Activated naive CD8-positive, alpha-beta T cell treated with anti-CD3 and anti-CD28 coated beads, Interleukin-2, amount 10 ng/mL, durations not matched to agents 7 days and 5 days (primary cell): ENCODE measurements at regions not wholly inside any gene's neighbourhood (a gene's known extent, or its start where the extent isn't known, plus 50 kb on each side); places are given as distances from the start of the nearest gene placed in this dataset.

Experiments used
- ATAC-seq: fragments of 150-1000 bp; cut with Tn5 transposase; one replicate; pipeline ENCODE4 v1.10.0; 2021; ENCODE audit warnings: low read depth, moderate library complexity
- POLR2A ChIA-PET: fragments of 350-600 bp; sonication (Branson Sonifier 250); formaldehyde crosslinking; loops from one replicate; lab custom pipeline; 2021; ENCODE audit warnings: antibody characterized with exemption; lab: Charles Lee
- DNase-seq: peaks from one replicate; pipeline ENCODE4 v3.0.0; 2021
- H3K27ac Mint-ChIP-seq: one replicate; pipeline ENCODE4 v1.8.0; 2022; ENCODE audit warnings: mild to moderate bottlenecking, mixed read lengths
- H3K27me3 Mint-ChIP-seq: one replicate; pipeline ENCODE4 v1.8.0; 2022; ENCODE audit warnings: mild to moderate bottlenecking, moderate library complexity, mixed read lengths
- H3K36me3 Mint-ChIP-seq: one replicate; pipeline ENCODE4 v1.8.0; 2021; ENCODE audit warnings: mild to moderate bottlenecking, mixed read lengths
- H3K4me1 Mint-ChIP-seq: one replicate; pipeline ENCODE4 v1.8.0; 2021; ENCODE audit warnings: mixed read lengths
- H3K4me3 Mint-ChIP-seq: one replicate; pipeline ENCODE4 v1.8.0; 2022; ENCODE audit warnings: mild to moderate bottlenecking, moderate library complexity, mixed read lengths
- H3K9me3 Mint-ChIP-seq: one replicate; pipeline ENCODE4 v1.8.0; 2021; ENCODE audit warnings: mixed read lengths

- H3K27ac Mint-ChIP-seq: no peak overlapping the region
- DNase-seq: no peak
- H3K4me3 Mint-ChIP-seq: no peak overlapping the region
- no peak for ATAC-seq
- H3K36me3 Mint-ChIP-seq: no peaks in the 10 kb centered on the region
- no peaks in the 10 kb centered on the region for H3K4me1 Mint-ChIP-seq
- no peaks in the 10 kb centered on the region for H3K9me3 Mint-ChIP-seq
- H3K27me3 Mint-ChIP-seq: peaks cover 15% of the 10 kb centered on the region
- POLR2A ChIA-PET: no interaction called here
Observed at GRCh38 chr10:3295582-3296151, 123.1 kb upstream of the PITRM1 start.

- H3K36me3 Mint-ChIP-seq: no peaks in the 10 kb centered on the region
- ATAC-seq (no peak), DNase-seq (no peak)
- H3K4me3 Mint-ChIP-seq: no peak overlapping the region
- H3K27ac Mint-ChIP-seq: no peak overlapping the region
- no peaks in the 10 kb centered on the region for H3K4me1 Mint-ChIP-seq
- H3K27me3 Mint-ChIP-seq: peaks cover 15% of the 10 kb centered on the region
- no peaks in the 10 kb centered on the region for H3K9me3 Mint-ChIP-seq
- POLR2A ChIA-PET: no interaction called here
Observed at GRCh38 chr10:3294919-3295581, 122.5 kb upstream of the PITRM1 start.

GRCh38 chr10:3293581-3294431, 121.2 kb upstream of the PITRM1 start:
- ATAC-seq (no peak), DNase-seq (no peak)
- H3K4me3 Mint-ChIP-seq: no peak overlapping the region
- H3K27me3 Mint-ChIP-seq: peaks cover 15% of the 10 kb centered on the region
- H3K36me3 Mint-ChIP-seq: no peaks in the 10 kb centered on the region
- H3K27ac Mint-ChIP-seq: no peak overlapping the region
- H3K4me1 Mint-ChIP-seq: no peaks in the 10 kb centered on the region
- POLR2A ChIA-PET: no interaction called here
- H3K9me3 Mint-ChIP-seq: no peaks in the 10 kb centered on the region

GRCh38 chr10:3292636-3293035, 120.1 kb upstream of the PITRM1 start:
- no peak overlapping the region for H3K27ac Mint-ChIP-seq

GRCh38 chr10:3290550-3290949, 118.0 kb upstream of the PITRM1 start:
- H3K36me3 Mint-ChIP-seq: no peaks in the 10 kb centered on the region
- no peak for DNase-seq
- ATAC-seq: no peak
- H3K4me3 Mint-ChIP-seq: no peak overlapping the region
- no peaks in the 10 kb centered on the region for H3K4me1 Mint-ChIP-seq
- peaks cover 11% of the 10 kb centered on the region for H3K27me3 Mint-ChIP-seq
- POLR2A ChIA-PET: no interaction called here
- no peak overlapping the region for H3K27ac Mint-ChIP-seq
- no peaks in the 10 kb centered on the region for H3K9me3 Mint-ChIP-seq

More at GRCh38 chr10:3292636-3293035, 120.1 kb upstream of the PITRM1 start:
- Mint-ChIP-seq H3K27me3 (peaks cover 15% of the 10 kb centered on the region), H3K4me3 (no peak overlapping the region), H3K4me1 (no peaks in the 10 kb centered on the region), H3K36me3 (no peaks in the 10 kb centered on the region), H3K9me3 (no peaks in the 10 kb centered on the region)
- DNase-seq (no peak), ATAC-seq (no peak)
- POLR2A ChIA-PET: no interaction called here

GRCh38 chr10:3287572-3288445, 115.2 kb upstream of the PITRM1 start:
- DNase-seq (no peak), ATAC-seq (no peak)
- Mint-ChIP-seq H3K9me3 (no peaks in the 10 kb centered on the region), H3K4me3 (no peak overlapping the region), H3K27me3 (peaks cover 3% of the 10 kb centered on the region), H3K36me3 (no peaks in the 10 kb centered on the region), H3K4me1 (no peaks in the 10 kb centered on the region), H3K27ac (no peak overlapping the region)
- POLR2A ChIA-PET: no interaction called here

- no peak for ATAC-seq
- Mint-ChIP-seq H3K36me3 (no peaks in the 10 kb centered on the region), H3K9me3 (no peaks in the 10 kb centered on the region), H3K4me3 (no peak overlapping the region), H3K4me1 (peaks cover 2% of the 10 kb centered on the region), H3K27ac (no peak overlapping the region), H3K27me3 (peaks cover 15% of the 10 kb centered on the region)
- no peak for DNase-seq
- POLR2A ChIA-PET: no interaction called here
Observed at GRCh38 chr10:3282674-3283017, 110.1 kb upstream of the PITRM1 start.

- no peak overlapping the region for H3K4me3 Mint-ChIP-seq
- H3K9me3 Mint-ChIP-seq: no peaks in the 10 kb centered on the region
- POLR2A ChIA-PET: no interaction called here
- H3K27me3 Mint-ChIP-seq: peaks cover 19% of the 10 kb centered on the region
- H3K4me1 Mint-ChIP-seq: peaks cover 2% of the 10 kb centered on the region
- no peak overlapping the region for H3K27ac Mint-ChIP-seq
- no peaks in the 10 kb centered on the region for H3K36me3 Mint-ChIP-seq
- DNase-seq (no peak), ATAC-seq (no peak)
Observed at GRCh38 chr10:3281941-3282673, 109.5 kb upstream of the PITRM1 start.

- Mint-ChIP-seq H3K9me3 (no peaks in the 10 kb centered on the region), H3K27ac (no peak overlapping the region), H3K4me1 (peaks cover 2% of the 10 kb centered on the region), H3K36me3 (no peaks in the 10 kb centered on the region), H3K4me3 (no peak overlapping the region), H3K27me3 (peaks cover 23% of the 10 kb centered on the region)
- no peak for DNase-seq
- no peak for ATAC-seq
- POLR2A ChIA-PET: no interaction called here
Observed at GRCh38 chr10:3278771-3279170, 106.2 kb upstream of the PITRM1 start.

- DNase-seq (no peak), ATAC-seq (no peak)
- no peaks in the 10 kb centered on the region for H3K36me3 Mint-ChIP-seq
- no peaks in the 10 kb centered on the region for H3K9me3 Mint-ChIP-seq
- POLR2A ChIA-PET: no interaction called here
- H3K27ac Mint-ChIP-seq: no peak overlapping the region
- H3K4me1 Mint-ChIP-seq: peaks cover 2% of the 10 kb centered on the region
- peaks cover 26% of the 10 kb centered on the region for H3K27me3 Mint-ChIP-seq
- H3K4me3 Mint-ChIP-seq: no peak overlapping the region
Observed at GRCh38 chr10:3277566-3277965, 105.0 kb upstream of the PITRM1 start.

- no peaks in the 10 kb centered on the region for H3K9me3 Mint-ChIP-seq
- peaks cover 38% of the 10 kb centered on the region for H3K27me3 Mint-ChIP-seq
- H3K27ac Mint-ChIP-seq: no peak overlapping the region
- peaks cover 2% of the 10 kb centered on the region for H3K4me1 Mint-ChIP-seq
- POLR2A ChIA-PET: no interaction called here
- ATAC-seq (no peak), DNase-seq (no peak)
- H3K36me3 Mint-ChIP-seq: no peaks in the 10 kb centered on the region
- no peak overlapping the region for H3K4me3 Mint-ChIP-seq
Observed at GRCh38 chr10:3274414-3274813, 101.8 kb upstream of the PITRM1 start.

GRCh38 chr10:3273966-3274365, 101.4 kb upstream of the PITRM1 start:
- Mint-ChIP-seq H3K9me3 (no peaks in the 10 kb centered on the region), H3K4me1 (peaks cover 2% of the 10 kb centered on the region), H3K27me3 (peaks cover 33% of the 10 kb centered on the region), H3K4me3 (no peak overlapping the region), H3K27ac (no peak overlapping the region), H3K36me3 (no peaks in the 10 kb centered on the region)
- ATAC-seq (no peak), DNase-seq (no peak)
- POLR2A ChIA-PET: no interaction called here

- Mint-ChIP-seq H3K4me3 (no peak overlapping the region), H3K4me1 (no peaks in the 10 kb centered on the region), H3K9me3 (no peaks in the 10 kb centered on the region), H3K27me3 (peaks cover 21% of the 10 kb centered on the region), H3K36me3 (no peaks in the 10 kb centered on the region), H3K27ac (no peak overlapping the region)
- DNase-seq: no peak
- POLR2A ChIA-PET: no interaction called here
- ATAC-seq: no peak
Observed at GRCh38 chr10:3272300-3272699, 99.7 kb upstream of the PITRM1 start.
